NB4 (cell line): ENCODE measurements at regions not wholly inside any gene's neighbourhood (a gene's known extent, or its start where the extent isn't known, plus 50 kb on each side); places are given as distances from the start of the nearest gene placed in this dataset.

Experiments used
- DNase-seq: peaks from one replicate; pipeline ENCODE4 v3.0.0; 2010; ENCODE audit warnings: low read depth
- H3K4me3 ChIP-seq: one replicate; pipeline ENCODE4 v1.5.1; 2011; ENCODE audit warnings: mild to moderate bottlenecking, low read depth, low read length, moderate library complexity
- MYC ChIP-seq: IDR thresholded peaks from 2 replicates; pipeline ENCODE4 v1.6.1; 2011; ENCODE audit warnings: low read depth, low read length
- POLR2A ChIP-seq: IDR thresholded peaks from 2 replicates; pipeline ENCODE4 v1.6.1; 2011; ENCODE audit warnings: mild to moderate bottlenecking; ENCODE audit not compliant: insufficient read length; ENCODE audit errors: extremely low read depth
- TF ChIP-seq, protein P1 (sequence below): IDR thresholded peaks from one replicate; pipeline ENCODE4 v1.5.1; 2012; ENCODE audit warnings: low read depth, low read length
- TF ChIP-seq, protein P2 (sequence below): IDR thresholded peaks from 2 replicates; pipeline ENCODE4 v1.6.1; 2011; ENCODE audit warnings: low read depth, low read length

DNA sequence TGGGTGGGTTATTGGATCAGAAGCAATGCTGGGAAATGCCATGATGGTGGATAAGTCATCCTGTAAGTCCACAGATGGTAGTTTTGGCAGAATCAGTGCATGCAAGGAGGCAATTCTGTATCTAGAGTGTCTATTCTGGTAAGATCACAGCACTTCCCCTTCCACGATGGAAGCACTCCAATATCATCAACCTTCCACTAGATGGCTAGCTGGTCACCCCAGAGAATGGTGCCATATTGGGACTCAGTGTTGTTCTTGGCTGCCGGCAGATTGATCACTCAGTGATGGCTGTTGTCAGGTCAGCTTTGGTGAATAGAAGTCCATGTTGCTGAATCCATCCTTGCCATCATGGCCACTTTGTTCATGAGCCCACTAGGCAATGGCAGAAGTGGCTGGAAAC lies 553.5 kb downstream of the CSNK1G3 start:
- peak; percentile 4 for DNase-seq
- no peak for TF ChIP-seq MYC
- TF ChIP-seq, protein P1, sequence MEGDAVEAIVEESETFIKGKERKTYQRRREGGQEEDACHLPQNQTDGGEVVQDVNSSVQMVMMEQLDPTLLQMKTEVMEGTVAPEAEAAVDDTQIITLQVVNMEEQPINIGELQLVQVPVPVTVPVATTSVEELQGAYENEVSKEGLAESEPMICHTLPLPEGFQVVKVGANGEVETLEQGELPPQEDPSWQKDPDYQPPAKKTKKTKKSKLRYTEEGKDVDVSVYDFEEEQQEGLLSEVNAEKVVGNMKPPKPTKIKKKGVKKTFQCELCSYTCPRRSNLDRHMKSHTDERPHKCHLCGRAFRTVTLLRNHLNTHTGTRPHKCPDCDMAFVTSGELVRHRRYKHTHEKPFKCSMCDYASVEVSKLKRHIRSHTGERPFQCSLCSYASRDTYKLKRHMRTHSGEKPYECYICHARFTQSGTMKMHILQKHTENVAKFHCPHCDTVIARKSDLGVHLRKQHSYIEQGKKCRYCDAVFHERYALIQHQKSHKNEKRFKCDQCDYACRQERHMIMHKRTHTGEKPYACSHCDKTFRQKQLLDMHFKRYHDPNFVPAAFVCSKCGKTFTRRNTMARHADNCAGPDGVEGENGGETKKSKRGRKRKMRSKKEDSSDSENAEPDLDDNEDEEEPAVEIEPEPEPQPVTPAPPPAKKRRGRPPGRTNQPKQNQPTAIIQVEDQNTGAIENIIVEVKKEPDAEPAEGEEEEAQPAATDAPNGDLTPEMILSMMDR, result peak; percentile 8
- TF ChIP-seq, protein P2, sequence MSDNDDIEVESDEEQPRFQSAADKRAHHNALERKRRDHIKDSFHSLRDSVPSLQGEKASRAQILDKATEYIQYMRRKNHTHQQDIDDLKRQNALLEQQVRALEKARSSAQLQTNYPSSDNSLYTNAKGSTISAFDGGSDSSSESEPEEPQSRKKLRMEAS, result no peak
- no peak overlapping the region for H3K4me3 ChIP-seq

DNA sequence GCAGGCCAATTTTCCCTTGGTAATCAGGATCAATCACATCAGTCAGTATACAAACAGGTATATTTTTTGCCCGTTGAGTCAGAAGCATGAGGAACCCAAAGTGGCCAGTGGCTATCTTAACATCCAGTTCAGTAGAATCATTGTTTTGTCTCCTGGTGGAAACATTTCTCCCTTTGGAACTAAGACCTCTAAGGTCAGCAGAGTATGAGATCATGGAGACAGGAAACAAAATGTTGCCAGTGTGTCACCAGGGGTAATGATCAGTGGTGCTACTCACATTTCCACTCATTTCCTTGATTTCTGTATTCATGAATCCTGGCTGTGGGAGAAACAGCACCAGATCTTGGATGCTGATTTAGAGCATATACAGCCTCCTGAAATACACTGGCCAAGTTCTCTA lies 553.0 kb downstream of the CSNK1G3 start:
- DNase-seq, result no peak

DNA sequence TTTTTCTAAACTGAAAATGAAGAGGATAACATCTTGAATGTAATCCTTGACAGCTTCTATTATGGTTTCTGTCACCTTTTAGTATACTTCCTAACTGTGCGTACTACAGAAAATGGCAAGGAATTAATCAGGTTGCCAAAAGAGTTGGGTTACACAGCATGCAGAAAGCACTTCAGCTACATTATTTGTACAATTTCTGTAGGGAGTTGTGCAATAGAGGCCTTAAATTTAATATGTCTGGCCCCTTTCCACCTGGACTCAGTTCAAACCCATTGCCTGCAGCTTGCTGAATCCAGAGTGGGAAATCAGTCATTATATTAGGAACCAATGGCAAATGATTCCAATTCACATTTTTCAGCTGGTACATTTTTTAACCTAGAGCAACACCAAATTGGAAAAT lies 549.7 kb downstream of the CSNK1G3 start:
- DNase-seq, result no peak
- no peak overlapping the region for H3K4me3 ChIP-seq
- TF ChIP-seq MYC (no peak), POLR2A (no peak)
- TF ChIP-seq, protein P2, result no peak
- TF ChIP-seq, protein P1, result no peak

More for the DNA sequence above, 553.0 kb downstream of the CSNK1G3 start:
- TF ChIP-seq, protein P1, result no peak
- TF ChIP-seq, protein P2, result no peak
- TF ChIP-seq MYC (no peak), POLR2A (no peak)
- H3K4me3 ChIP-seq, result no peak overlapping the region

DNA sequence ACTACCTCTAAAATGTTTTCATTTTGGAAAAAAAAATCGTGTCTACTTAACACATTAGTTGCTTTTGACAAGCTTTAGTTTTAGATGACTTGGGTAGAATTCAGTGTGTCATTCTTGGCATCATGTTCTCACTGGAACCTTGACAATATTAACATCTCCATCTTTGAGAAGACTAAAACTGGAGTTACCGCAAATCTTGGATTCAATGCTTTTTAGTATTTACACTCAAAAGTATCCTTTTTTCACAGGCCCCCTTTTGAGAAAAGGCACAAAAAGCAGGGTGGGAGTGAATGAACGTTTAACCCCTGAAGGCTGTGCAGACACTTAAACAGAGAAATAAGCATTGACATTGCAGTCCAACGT lies 549.1 kb downstream of the CSNK1G3 start:
- TF ChIP-seq MYC, result no peak
- no peak for TF ChIP-seq POLR2A
- TF ChIP-seq, protein P1, result no peak
- TF ChIP-seq, protein P2, result no peak
- H3K4me3 ChIP-seq, result no peak overlapping the region
- no peak for DNase-seq

DNA sequence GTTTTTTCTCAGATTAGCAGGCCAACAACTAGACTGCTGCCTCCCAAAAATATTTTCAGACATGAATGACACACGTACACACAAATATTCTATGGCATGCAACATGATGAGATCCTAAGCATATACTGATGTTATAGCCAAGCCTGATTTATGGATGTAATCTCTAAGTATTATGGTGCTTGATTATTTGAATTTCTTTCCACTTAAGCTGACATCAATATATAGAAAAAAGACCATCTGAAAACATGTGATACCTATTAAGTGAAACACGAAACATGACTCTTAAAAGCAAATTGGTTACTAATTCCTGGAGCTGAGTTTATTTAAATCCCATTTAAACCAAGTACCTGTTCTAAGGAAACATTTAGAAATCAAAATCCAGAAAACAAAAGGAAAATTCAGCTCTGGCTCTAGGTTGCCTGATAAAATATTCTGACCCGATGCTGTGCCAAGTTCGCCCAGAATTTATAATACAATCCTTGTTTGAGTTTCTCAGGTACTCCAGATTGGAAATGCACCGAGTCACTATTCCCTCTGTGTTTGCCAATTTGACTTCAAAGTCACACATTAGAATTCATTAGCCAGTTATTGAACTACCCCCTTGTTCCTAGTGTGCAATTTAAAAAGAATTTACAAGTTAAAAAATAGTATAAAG lies 548.6 kb downstream of the CSNK1G3 start:
- no peak for DNase-seq
- TF ChIP-seq, protein P1, result no peak
- TF ChIP-seq MYC, result no peak
- no peak for TF ChIP-seq POLR2A
- TF ChIP-seq, protein P2, result no peak

DNA sequence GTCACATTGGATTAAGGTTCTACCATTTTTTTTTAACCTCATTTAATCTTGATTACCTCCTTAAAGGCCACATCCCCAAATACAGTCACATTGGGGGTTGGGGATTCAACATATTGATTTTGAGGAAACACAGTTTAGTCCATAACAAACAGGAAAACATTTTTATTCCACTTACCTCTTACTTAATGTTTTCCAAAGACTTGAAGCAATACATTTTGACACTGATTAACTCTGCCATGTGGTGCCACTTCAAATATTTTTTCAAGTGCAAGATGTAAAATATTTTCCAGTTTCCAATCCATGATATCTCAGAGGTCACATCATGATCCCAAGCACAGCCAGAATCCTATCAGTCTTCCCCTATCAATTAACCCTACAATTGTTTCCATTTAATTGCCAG lies 548.0 kb downstream of the CSNK1G3 start:
- no peak for DNase-seq
- no peak overlapping the region for H3K4me3 ChIP-seq
- no peak for TF ChIP-seq POLR2A
- TF ChIP-seq, protein P1, result no peak
- no peak for TF ChIP-seq MYC
- TF ChIP-seq, protein P2, result no peak

More for the DNA sequence above, 548.6 kb downstream of the CSNK1G3 start:
- no peak overlapping the region for H3K4me3 ChIP-seq
